IMR-90 (cell line): ENCODE measurements at regions not wholly inside any gene's neighbourhood (a gene's known extent, or its start where the extent isn't known, plus 50 kb on each side); places are given as distances from the start of the nearest gene placed in this dataset.

Experiments
- ATAC-seq: fragments of 200-7000 bp; cut with Tn5 transposase; 2 replicates; pipeline ENCODE4 v1.9.1; 2020; ENCODE audit warnings: low read depth, mild to moderate bottlenecking, moderate library complexity
- BruUV-seq: library from RNA; stranded (reverse); fragments of 400-500 nt; replicated peaks from 2 replicates; lab custom pipeline; 2021; lab: Mats Ljungman, UMichigan
- CTCF ChIA-PET: fragments of 300-600 bp; formaldehyde crosslinking; extraction: SDS; loops from one replicate; lab custom pipeline; 2021; ENCODE audit warnings: antibody characterized with exemption; lab: Yijun Ruan, JAX
- POLR2A ChIA-PET: fragments of 300-600 bp; sonication (Branson Sonifier 250); formaldehyde crosslinking; loops from one replicate; lab custom pipeline; 2022; ENCODE audit warnings: antibody characterized with exemption; ENCODE audit not compliant: unreplicated experiment; lab: Charles Lee
- DNase-seq: peaks from one replicate; pipeline ENCODE4 v3.0.0; 2013
- H2AFZ ChIP-seq: replicated peaks from 2 replicates; pipeline ENCODE3; 2013; ENCODE audit warnings: low read length, mild to moderate bottlenecking; ENCODE audit not compliant: poor library complexity
- H2AK5ac ChIP-seq: 2 replicates; pipeline ENCODE4 v1.6.1; 2013; ENCODE audit warnings: low read depth, low read length, inconsistent platforms
- H2AK9ac ChIP-seq: replicated peaks from 2 replicates; pipeline ENCODE3; 2013; ENCODE audit warnings: mild to moderate bottlenecking, low read depth, low read length, moderate library complexity; ENCODE audit not compliant: poor library complexity
- H2BK120ac ChIP-seq: 2 replicates; pipeline ENCODE4 v1.6.1; 2013; ENCODE audit warnings: low read depth, low read length, inconsistent platforms
- H2BK15ac ChIP-seq: 3 replicates; pipeline ENCODE4 v1.6.1; 2013; ENCODE audit warnings: low read depth, low read length, inconsistent platforms
- H2BK20ac ChIP-seq: 2 replicates; pipeline ENCODE4 v1.6.1; 2013; ENCODE audit warnings: low read depth, mild to moderate bottlenecking, inconsistent platforms, low read length, moderate library complexity
- H2BK5ac ChIP-seq: 2 replicates; pipeline ENCODE4 v1.6.1; 2013; ENCODE audit warnings: mild to moderate bottlenecking, low read depth, low read length, inconsistent platforms; ENCODE audit not compliant: poor library complexity, severe bottlenecking
- H3K14ac ChIP-seq: replicated peaks from 2 replicates; pipeline ENCODE4 v1.6.1; 2013; ENCODE audit warnings: low read depth, low read length, inconsistent platforms
- H3K18ac ChIP-seq: 2 replicates; pipeline ENCODE4 v1.6.1; 2013; ENCODE audit warnings: low read depth, low read length, control low read depth
- H3K23ac ChIP-seq: 2 replicates; pipeline ENCODE4 v1.6.1; 2013; ENCODE audit warnings: low read depth, low read length, inconsistent platforms
- H3K27ac ChIP-seq: 2 replicates; pipeline ENCODE4 v1.5.1; 2013; ENCODE audit warnings: mild to moderate bottlenecking, control low read depth, low read length; ENCODE audit not compliant: insufficient read depth
- H3K27me3 ChIP-seq: 2 replicates; pipeline ENCODE4 v1.6.1; 2013; ENCODE audit warnings: low read length; ENCODE audit not compliant: control insufficient read depth, insufficient read depth
- H3K36me3 ChIP-seq: 2 replicates; pipeline ENCODE4 v1.6.1; 2013; ENCODE audit warnings: low read length, mixed read lengths; ENCODE audit not compliant: control insufficient read depth, insufficient read depth
- H3K4ac ChIP-seq: 2 replicates; pipeline ENCODE4 v1.6.1; 2013; ENCODE audit warnings: low read depth, low read length, inconsistent platforms
- H3K4me1 ChIP-seq: 2 replicates; pipeline ENCODE4 v1.6.1; 2013; ENCODE audit warnings: low read length, mixed read lengths; ENCODE audit not compliant: control insufficient read depth, insufficient read depth
- H3K4me2 ChIP-seq: 2 replicates; pipeline ENCODE4 v1.6.1; 2013; ENCODE audit warnings: low read depth, mild to moderate bottlenecking, control low read depth, low read length, moderate library complexity
- H3K4me3 ChIP-seq: 2 replicates; pipeline ENCODE4 v1.5.1; 2013; ENCODE audit warnings: low read depth, mild to moderate bottlenecking, control low read depth, low read length, moderate library complexity; ENCODE audit not compliant: insufficient read depth
- H3K56ac ChIP-seq: 2 replicates; pipeline ENCODE4 v1.6.1; 2013; ENCODE audit warnings: low read length, inconsistent platforms; ENCODE audit not compliant: insufficient read depth; ENCODE audit errors: extremely low read depth
- H3K79me1 ChIP-seq, 2 experiments: 2 replicates each; pipeline ENCODE4 v1.6.1; 2013; ENCODE audit warnings: low read length in 2 of 2, inconsistent platforms in 1 of 2, low read depth in 1 of 2
- H3K9ac ChIP-seq: 2 replicates; pipeline ENCODE4 v1.6.1; 2013; ENCODE audit warnings: low read depth, low read length, control low read depth
- H3K9me1 ChIP-seq: 2 replicates; pipeline ENCODE4 v1.6.1; 2013; ENCODE audit warnings: low read length, inconsistent platforms; ENCODE audit not compliant: insufficient read depth
- H3K9me3 ChIP-seq: 2 replicates; pipeline ENCODE4 v1.6.1; 2013; ENCODE audit warnings: low read length; ENCODE audit not compliant: control insufficient read depth, insufficient read depth
- H4K20me1 ChIP-seq: 2 replicates; pipeline ENCODE4 v1.6.1; 2013; ENCODE audit warnings: low read length, inconsistent platforms; ENCODE audit not compliant: insufficient read depth
- H4K5ac ChIP-seq: 2 replicates; pipeline ENCODE4 v1.6.1; 2013; ENCODE audit warnings: mild to moderate bottlenecking, low read depth, low read length, control low read depth
- H4K8ac ChIP-seq, 2 experiments: 2 replicates each; pipeline ENCODE4 v1.6.1; 2013; ENCODE audit warnings: low read depth in 2 of 2, low read length in 2 of 2, control low read depth in 1 of 2, inconsistent platforms in 1 of 2
- H4K91ac ChIP-seq: 2 replicates; pipeline ENCODE4 v1.6.1; 2013; ENCODE audit warnings: low read depth, low read length, inconsistent platforms; ENCODE audit not compliant: insufficient read depth
- CHD1 ChIP-seq: IDR thresholded peaks from 2 replicates; pipeline ENCODE4 v1.6.1; 2012; ENCODE audit warnings: low read depth, low read length, improper control_type of control experiment
- FOS ChIP-seq: fragments of 150-350 bp; IDR thresholded peaks from 2 replicates; pipeline ENCODE4 v1.6.1; 2016; ENCODE audit warnings: low read depth, low read length
- MAFK ChIP-seq: IDR thresholded peaks from 2 replicates; pipeline ENCODE4 v1.6.1; 2012; ENCODE audit warnings: low read depth, low read length, improper control_type of control experiment
- MXI1 ChIP-seq: IDR thresholded peaks from 2 replicates; pipeline ENCODE4 v1.6.1; 2012; ENCODE audit warnings: low read depth, mild to moderate bottlenecking, low read length, moderate library complexity, borderline replicate concordance
- NFE2L2 ChIP-seq: fragments of 150-350 bp; IDR thresholded peaks from 2 replicates; pipeline ENCODE4 v1.6.1; 2016; ENCODE audit warnings: low read depth, mild to moderate bottlenecking, low read length
- POLR2A ChIP-seq: IDR thresholded peaks from 2 replicates; pipeline ENCODE4 v1.6.1; 2012; ENCODE audit warnings: mild to moderate bottlenecking, low read depth, low read length
- RAD21 ChIP-seq: IDR thresholded peaks from 2 replicates; pipeline ENCODE4 v1.6.1; 2012; ENCODE audit warnings: low read length, improper control_type of control experiment
- RCOR1 ChIP-seq: IDR thresholded peaks from 2 replicates; pipeline ENCODE4 v1.6.1; 2012; ENCODE audit warnings: mild to moderate bottlenecking, low read length, improper control_type of control experiment; ENCODE audit not compliant: insufficient replicate concordance
- RFX5 ChIP-seq: IDR thresholded peaks from 2 replicates; pipeline ENCODE4 v1.8.0; 2012; ENCODE audit warnings: low read depth, mild to moderate bottlenecking, low read length, moderate library complexity
- SMC3 ChIP-seq: fragments of 150-350 bp; IDR thresholded peaks from 2 replicates; pipeline ENCODE4 v1.6.1; 2016; ENCODE audit warnings: low read depth, mild to moderate bottlenecking, antibody characterized with exemption, low read length, moderate library complexity
- WGBS, 2 experiments: methylation state at CpG; one replicate each; pipeline versions ENCODE4 v1.1.5 to v1.1.7; 2013; ENCODE audit warnings: missing lambda C conversion rate in 2 of 2; ENCODE audit not compliant: insufficient read length in 1 of 2; ENCODE audit errors: extremely low coverage in 2 of 2; 5-methylcytosine and 5-hydroxymethylcytosine counted together
- dilution Hi-C: fragments of 300-500 bp; cut with HindIII; formaldehyde crosslinking; loops from one replicate; pipeline ENCODE4 v1.14.3; 2018; ENCODE audit warnings: low sequenced_read_pairs; ENCODE audit not compliant: unreplicated experiment
- in situ Hi-C: fragments of 300-500 bp; cut with MboI; formaldehyde crosslinking; loops from 3 replicates; pipeline ENCODE4 v1.14.3; 2019; ENCODE audit warnings: low sequenced_read_pairs, inconsistent platforms, mixed read lengths
- intact Hi-C: fragments of 100-400 bp; cut with micrococcal nuclease; formaldehyde crosslinking; loops from 2 replicates; pipeline ENCODE4 v1.10.0; 2022
- TF ChIP-seq, protein P1 (sequence below): fragments of 150-350 bp; IDR thresholded peaks from 2 replicates; pipeline ENCODE4 v1.6.1; 2016; ENCODE audit warnings: low read depth, mild to moderate bottlenecking, low read length, moderate library complexity, borderline replicate concordance
- TF ChIP-seq, protein P2 (sequence below): conservative IDR thresholded peaks from 2 replicates; pipeline ENCODE4 v1.5.1; 2012; ENCODE audit warnings: mild to moderate bottlenecking, low read depth, low read length, improper control_type of control experiment
- TF ChIP-seq, protein P3 (sequence below): fragments of 150-350 bp; IDR thresholded peaks from 2 replicates; pipeline ENCODE4 v1.6.1; 2017; ENCODE audit warnings: mild to moderate bottlenecking, antibody characterized with exemption, low read length, low read depth

DNA sequence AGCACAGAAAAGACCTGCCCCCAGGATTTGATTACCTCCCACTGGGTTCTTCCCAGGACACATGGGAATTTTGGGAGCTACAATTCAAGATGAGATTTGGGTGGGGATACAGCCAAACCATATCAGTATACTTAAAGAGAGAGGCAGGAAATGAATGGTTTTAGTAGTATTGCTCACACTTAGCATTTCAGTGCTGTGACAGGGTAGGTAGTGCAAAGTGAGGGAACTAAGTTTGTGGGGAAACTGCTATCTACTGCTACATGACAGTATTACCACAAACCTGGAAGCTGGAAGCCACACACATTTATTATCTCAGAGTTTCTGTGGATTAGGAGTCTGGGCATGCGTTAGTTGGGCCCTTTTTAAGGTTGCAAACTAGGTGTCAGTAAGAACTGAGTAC is 450.7 kb downstream of the LPIN1 start:
- Histone ChIP-seq H3K4me1 (no peaks in the 10 kb centered on the region; the same call in 1 of the 2 replicates), H3K79me1 (no peaks in the 10 kb centered on the region), H3K9me3 (no peaks in the 10 kb centered on the region; the same call in 1 of the 2 replicates), H2BK15ac (no peak overlapping the region), H2AFZ (no peak overlapping the region), H4K91ac (no peak overlapping the region), H3K4ac (no peak overlapping the region), H4K20me1 (no peaks in the 10 kb centered on the region), H3K4me2 (no peak overlapping the region), H2BK20ac (no peak overlapping the region), H3K23ac (no peak overlapping the region), H2AK9ac (no peak overlapping the region), H3K4me3 (no peak overlapping the region), H3K14ac (no peak overlapping the region), H3K36me3 (no peaks in the 10 kb centered on the region), H2AK5ac (no peak overlapping the region), H2BK120ac (no peak overlapping the region), H3K18ac (no peak overlapping the region), H3K27ac (no peak overlapping the region), H2BK5ac (no peak overlapping the region), H3K27me3 (no peaks in the 10 kb centered on the region), H4K5ac (no peak overlapping the region), H3K9ac (no peak overlapping the region), H4K8ac (no peak overlapping the region), H3K9me1 (no peaks in the 10 kb centered on the region), H3K56ac (no peak overlapping the region)
- CTCF ChIA-PET: no interaction called here
- ATAC-seq (no peak), DNase-seq (no peak)
- POLR2A ChIA-PET: no interaction called here
- intact Hi-C loops (no loop called here), dilution Hi-C loops (no loop called here), in situ Hi-C loops (no loop called here)
- TF ChIP-seq, protein P1, sequence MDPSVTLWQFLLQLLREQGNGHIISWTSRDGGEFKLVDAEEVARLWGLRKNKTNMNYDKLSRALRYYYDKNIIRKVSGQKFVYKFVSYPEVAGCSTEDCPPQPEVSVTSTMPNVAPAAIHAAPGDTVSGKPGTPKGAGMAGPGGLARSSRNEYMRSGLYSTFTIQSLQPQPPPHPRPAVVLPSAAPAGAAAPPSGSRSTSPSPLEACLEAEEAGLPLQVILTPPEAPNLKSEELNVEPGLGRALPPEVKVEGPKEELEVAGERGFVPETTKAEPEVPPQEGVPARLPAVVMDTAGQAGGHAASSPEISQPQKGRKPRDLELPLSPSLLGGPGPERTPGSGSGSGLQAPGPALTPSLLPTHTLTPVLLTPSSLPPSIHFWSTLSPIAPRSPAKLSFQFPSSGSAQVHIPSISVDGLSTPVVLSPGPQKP: no peak
- TF ChIP-seq, protein P2, sequence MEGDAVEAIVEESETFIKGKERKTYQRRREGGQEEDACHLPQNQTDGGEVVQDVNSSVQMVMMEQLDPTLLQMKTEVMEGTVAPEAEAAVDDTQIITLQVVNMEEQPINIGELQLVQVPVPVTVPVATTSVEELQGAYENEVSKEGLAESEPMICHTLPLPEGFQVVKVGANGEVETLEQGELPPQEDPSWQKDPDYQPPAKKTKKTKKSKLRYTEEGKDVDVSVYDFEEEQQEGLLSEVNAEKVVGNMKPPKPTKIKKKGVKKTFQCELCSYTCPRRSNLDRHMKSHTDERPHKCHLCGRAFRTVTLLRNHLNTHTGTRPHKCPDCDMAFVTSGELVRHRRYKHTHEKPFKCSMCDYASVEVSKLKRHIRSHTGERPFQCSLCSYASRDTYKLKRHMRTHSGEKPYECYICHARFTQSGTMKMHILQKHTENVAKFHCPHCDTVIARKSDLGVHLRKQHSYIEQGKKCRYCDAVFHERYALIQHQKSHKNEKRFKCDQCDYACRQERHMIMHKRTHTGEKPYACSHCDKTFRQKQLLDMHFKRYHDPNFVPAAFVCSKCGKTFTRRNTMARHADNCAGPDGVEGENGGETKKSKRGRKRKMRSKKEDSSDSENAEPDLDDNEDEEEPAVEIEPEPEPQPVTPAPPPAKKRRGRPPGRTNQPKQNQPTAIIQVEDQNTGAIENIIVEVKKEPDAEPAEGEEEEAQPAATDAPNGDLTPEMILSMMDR: no peak
- TF ChIP-seq MXI1: no peak
- TF ChIP-seq NFE2L2: no peak
- TF ChIP-seq FOS: no peak
- TF ChIP-seq RAD21: no peak
- no peak for TF ChIP-seq MAFK
- no peak for TF ChIP-seq RFX5
- TF ChIP-seq CHD1: no peak
- no peak for TF ChIP-seq POLR2A
- TF ChIP-seq, protein P3, sequence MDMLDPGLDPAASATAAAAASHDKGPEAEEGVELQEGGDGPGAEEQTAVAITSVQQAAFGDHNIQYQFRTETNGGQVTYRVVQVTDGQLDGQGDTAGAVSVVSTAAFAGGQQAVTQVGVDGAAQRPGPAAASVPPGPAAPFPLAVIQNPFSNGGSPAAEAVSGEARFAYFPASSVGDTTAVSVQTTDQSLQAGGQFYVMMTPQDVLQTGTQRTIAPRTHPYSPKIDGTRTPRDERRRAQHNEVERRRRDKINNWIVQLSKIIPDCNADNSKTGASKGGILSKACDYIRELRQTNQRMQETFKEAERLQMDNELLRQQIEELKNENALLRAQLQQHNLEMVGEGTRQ: no peak
- TF ChIP-seq RCOR1: no peak
- TF ChIP-seq SMC3: no peak
- no CpG with 5 or more reads among the region's 1 CpG for WGBS, 2 experiments
- no TSS peak for BruUV-seq
